ENCODE measurements at regions not wholly inside any gene's neighbourhood (a gene's known extent, or its start where the extent isn't known, plus 50 kb on each side); places are given as distances from the start of the nearest gene placed in this dataset.

- no peak overlapping the region for H3K4me3 ChIP-seq (ENCODE audit: low read depth, low read length)
These were observed 183.5 kb upstream of the NFIB start for GRCh38 chr9:14497476-14497875.

GRCh38 chr9:14488421-14489190, 174.7 kb upstream of the NFIB start:
- no peak for TF ChIP-seq CTCF (IDR thresholded peaks at IDR 0.05; ENCODE audit: control insufficient read depth, extremely low read depth, insufficient read depth)
- no peak for DNase-seq (ENCODE audit: low read depth)
- H3K4me3 ChIP-seq (ENCODE audit: low read depth, low read length), result no peak overlapping the region

More at GRCh38 chr9:14497476-14497875, 183.5 kb upstream of the NFIB start:
- TF ChIP-seq CTCF (IDR thresholded peaks at IDR 0.05; ENCODE audit: control insufficient read depth, extremely low read depth, insufficient read depth), result no peak
- DNase-seq (ENCODE audit: low read depth), result no peak

GRCh38 chr9:14487547-14488185, 173.7 kb upstream of the NFIB start:
- TF ChIP-seq CTCF (IDR thresholded peaks at IDR 0.05; ENCODE audit: control insufficient read depth, extremely low read depth, insufficient read depth), result no peak
- no peak for DNase-seq (ENCODE audit: low read depth)
- no peak overlapping the region for H3K4me3 ChIP-seq (ENCODE audit: low read depth, low read length)

- H3K4me3 ChIP-seq (ENCODE audit: low read depth, low read length), result no peak overlapping the region
- no peak for TF ChIP-seq CTCF (IDR thresholded peaks at IDR 0.05; ENCODE audit: control insufficient read depth, extremely low read depth, insufficient read depth)
- DNase-seq (ENCODE audit: low read depth), result no peak
These were observed 171.4 kb upstream of the NFIB start for GRCh38 chr9:14485366-14485765.

GRCh38 chr9:14482856-14483255, 168.9 kb upstream of the NFIB start:
- TF ChIP-seq CTCF (IDR thresholded peaks at IDR 0.05; ENCODE audit: control insufficient read depth, extremely low read depth, insufficient read depth), result no peak

GRCh38 chr9:14480526-14480925, 166.6 kb upstream of the NFIB start:
- no peak overlapping the region for H3K4me3 ChIP-seq (ENCODE audit: low read depth, low read length)
- DNase-seq (ENCODE audit: low read depth), result no peak
- TF ChIP-seq CTCF (IDR thresholded peaks at IDR 0.05; ENCODE audit: control insufficient read depth, extremely low read depth, insufficient read depth), result no peak

More at GRCh38 chr9:14482856-14483255, 168.9 kb upstream of the NFIB start:
- DNase-seq (ENCODE audit: low read depth), result no peak
- H3K4me3 ChIP-seq (ENCODE audit: low read depth, low read length), result no peak overlapping the region
